Upper lobe of right lung (tissue), 1 donor: ENCODE measurements at regions not wholly inside any gene's neighbourhood (a gene's known extent, or its start where the extent isn't known, plus 50 kb on each side); places are given as distances from the start of the nearest gene placed in this dataset.
"Not testable (repeated sequence)": the region's sequence is repeated elsewhere in the genome, so short reads cannot be mapped to it uniquely, and the experiment has no call there.

Experiments used
- ATAC-seq: fragments of 200-7000 bp; cut with Tn5 transposase; one replicate; pipeline ENCODE4 v1.9.1; 2020; ENCODE audit warnings: mild to moderate bottlenecking, moderate library complexity
- DNase-seq: peaks from one replicate; pipeline ENCODE4 v3.0.0-alpha.2; 2020
- H3K27ac ChIP-seq: fragments of 200-600 bp; one replicate; pipeline ENCODE4 v1.8.0; 2022
- H3K27me3 ChIP-seq: fragments of 200-600 bp; one replicate; pipeline ENCODE4 v1.8.0; 2022; ENCODE audit warnings: mild to moderate bottlenecking
- H3K36me3 ChIP-seq: fragments of 200-600 bp; one replicate; pipeline ENCODE4 v1.8.0; 2022
- H3K4me1 ChIP-seq: fragments of 200-600 bp; one replicate; pipeline ENCODE4 v1.8.0; 2022
- H3K4me3 ChIP-seq: fragments of 200-600 bp; one replicate; pipeline ENCODE4 v1.8.0; 2022; ENCODE audit warnings: mild to moderate bottlenecking
- H3K9me3 ChIP-seq: fragments of 200-600 bp; one replicate; pipeline ENCODE4 v1.8.0; 2022
- intact Hi-C: fragments of 100-400 bp; cut with DNase I; formaldehyde crosslinking; loops from one replicate; pipeline ENCODE4 v1.11.0; 2022
- TF ChIP-seq, protein P1 (sequence below): fragments of 200-600 bp; IDR thresholded peaks from one replicate; pipeline ENCODE4 v1.8.0; 2022; ENCODE audit warnings: antibody characterized with exemption
- donor health status: DM: no; HTN: yes; CAD: no; lungs with severe emphysema.

DNA sequence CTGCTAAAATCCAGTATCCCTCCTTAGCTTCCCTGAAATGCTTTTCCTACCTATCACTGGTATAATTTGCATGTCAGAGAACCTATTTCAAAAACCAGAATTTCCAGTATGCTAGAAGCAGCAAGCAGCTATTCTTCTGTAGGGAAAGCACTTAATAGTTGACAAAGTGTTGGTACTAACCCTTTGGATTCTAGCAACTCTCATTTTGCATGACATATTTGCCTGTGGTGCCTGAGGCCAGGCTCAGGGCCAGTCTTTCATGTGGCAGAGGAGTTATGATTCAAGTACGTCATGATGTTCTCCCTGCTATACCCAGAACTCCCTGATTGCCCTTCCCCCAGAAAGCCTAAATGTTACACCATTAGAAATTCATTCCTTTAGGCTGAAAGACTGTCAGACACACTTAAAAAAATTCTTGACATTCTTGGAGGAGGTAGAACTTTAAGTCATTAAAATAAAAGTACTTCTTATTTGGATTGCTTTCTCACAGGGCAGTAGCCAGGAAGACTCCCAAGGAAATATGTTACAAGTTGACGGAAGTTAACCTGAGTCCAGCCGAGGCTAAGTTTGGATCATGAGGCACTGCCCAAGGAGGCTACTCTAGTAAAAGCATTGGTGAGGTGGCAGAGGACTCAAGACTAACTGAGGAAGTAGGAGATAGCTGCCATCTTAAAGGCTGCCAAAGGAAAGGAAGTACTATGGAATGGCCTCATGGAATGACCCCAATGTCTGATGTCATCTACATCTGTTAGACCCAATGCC lies 298.4 kb upstream of the SPAG17 start:
- Histone ChIP-seq H3K27ac (peak overlapping the region; percentile 18), H3K36me3 (no peaks in the 10 kb centered on the region), H3K9me3 (no peaks in the 10 kb centered on the region), H3K27me3 (no peaks in the 10 kb centered on the region), H3K4me3 (no peak overlapping the region), H3K4me1 (no peaks in the 10 kb centered on the region)
- TF ChIP-seq, protein P1, sequence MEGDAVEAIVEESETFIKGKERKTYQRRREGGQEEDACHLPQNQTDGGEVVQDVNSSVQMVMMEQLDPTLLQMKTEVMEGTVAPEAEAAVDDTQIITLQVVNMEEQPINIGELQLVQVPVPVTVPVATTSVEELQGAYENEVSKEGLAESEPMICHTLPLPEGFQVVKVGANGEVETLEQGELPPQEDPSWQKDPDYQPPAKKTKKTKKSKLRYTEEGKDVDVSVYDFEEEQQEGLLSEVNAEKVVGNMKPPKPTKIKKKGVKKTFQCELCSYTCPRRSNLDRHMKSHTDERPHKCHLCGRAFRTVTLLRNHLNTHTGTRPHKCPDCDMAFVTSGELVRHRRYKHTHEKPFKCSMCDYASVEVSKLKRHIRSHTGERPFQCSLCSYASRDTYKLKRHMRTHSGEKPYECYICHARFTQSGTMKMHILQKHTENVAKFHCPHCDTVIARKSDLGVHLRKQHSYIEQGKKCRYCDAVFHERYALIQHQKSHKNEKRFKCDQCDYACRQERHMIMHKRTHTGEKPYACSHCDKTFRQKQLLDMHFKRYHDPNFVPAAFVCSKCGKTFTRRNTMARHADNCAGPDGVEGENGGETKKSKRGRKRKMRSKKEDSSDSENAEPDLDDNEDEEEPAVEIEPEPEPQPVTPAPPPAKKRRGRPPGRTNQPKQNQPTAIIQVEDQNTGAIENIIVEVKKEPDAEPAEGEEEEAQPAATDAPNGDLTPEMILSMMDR = no peak
- no peak for DNase-seq
- intact Hi-C loops = no loop called here
- peak; percentile 90 for ATAC-seq

DNA sequence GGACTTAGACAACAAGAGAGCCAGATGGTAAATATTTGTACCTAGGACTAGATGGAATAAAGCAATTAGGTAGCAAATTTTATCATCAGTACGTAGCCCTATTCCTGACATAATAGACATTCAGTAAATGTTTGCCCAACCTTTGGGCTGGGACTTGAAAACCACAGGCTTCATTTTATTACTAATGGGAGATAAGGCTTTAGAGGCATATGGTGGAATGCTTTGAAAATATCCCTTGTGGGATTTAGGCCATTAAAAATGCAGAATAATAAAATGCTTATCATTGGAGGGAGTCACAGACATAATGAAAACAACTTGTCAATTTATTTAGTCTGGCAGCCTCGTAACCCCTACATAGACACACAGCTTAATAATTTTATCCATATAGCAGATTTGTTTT lies 296.1 kb upstream of the SPAG17 start:
- no peaks in the 10 kb centered on the region for H3K9me3 ChIP-seq
- H3K4me3 ChIP-seq = no peak overlapping the region
- no peak for DNase-seq
- no peak for ATAC-seq
- TF ChIP-seq, protein P1 = no peak
- H3K4me1 ChIP-seq = no peaks in the 10 kb centered on the region
- H3K27ac ChIP-seq = no peak overlapping the region
- no peaks in the 10 kb centered on the region for H3K36me3 ChIP-seq
- intact Hi-C loops = no loop called here
- no peaks in the 10 kb centered on the region for H3K27me3 ChIP-seq

DNA sequence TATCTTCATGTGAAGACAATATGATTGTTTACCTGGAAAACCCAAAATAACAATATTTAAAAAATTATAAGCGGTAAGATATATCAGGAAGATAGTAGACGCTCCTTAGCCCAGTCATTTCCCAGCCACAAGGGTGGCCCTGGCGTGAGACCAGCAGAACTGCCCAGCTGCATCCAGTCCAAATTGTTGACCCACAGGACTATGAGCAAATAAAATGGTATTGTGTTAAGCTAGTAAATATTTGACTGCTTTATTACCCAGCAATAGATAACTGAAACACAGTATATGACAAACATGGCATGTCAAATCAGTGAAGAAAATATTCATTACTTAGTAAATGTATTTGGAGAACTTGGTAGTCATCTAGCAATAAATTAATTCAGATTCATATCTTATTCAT lies 294.3 kb upstream of the SPAG17 start:
- Histone ChIP-seq H3K4me1 (no peaks in the 10 kb centered on the region), H3K27ac (no peak overlapping the region), H3K36me3 (no peaks in the 10 kb centered on the region), H3K27me3 (no peaks in the 10 kb centered on the region), H3K9me3 (no peaks in the 10 kb centered on the region), H3K4me3 (no peak overlapping the region)
- intact Hi-C loops = no loop called here
- DNase-seq (no peak), ATAC-seq (no peak)
- TF ChIP-seq, protein P1 = no peak

DNA sequence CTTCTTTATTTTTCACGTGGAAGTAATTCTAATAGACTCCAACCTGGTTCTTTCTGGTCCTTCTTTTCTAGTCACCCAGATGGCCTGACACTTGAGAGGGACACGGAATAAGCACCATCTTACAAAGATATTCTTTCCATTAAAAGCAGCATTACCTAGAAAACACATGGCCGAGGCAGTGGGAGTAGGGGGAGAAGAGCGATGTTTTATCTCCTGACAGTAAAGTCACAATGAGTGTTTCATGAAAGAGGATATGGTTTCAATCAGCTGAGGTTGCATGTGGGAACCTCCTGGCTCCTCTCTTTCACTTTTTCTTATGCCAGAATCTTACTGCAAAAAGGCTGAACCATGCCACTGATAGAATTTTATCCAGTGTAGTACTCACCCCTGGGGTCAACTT lies 288.8 kb upstream of the SPAG17 start:
- Histone ChIP-seq H3K27ac (no peak overlapping the region), H3K4me1 (no peaks in the 10 kb centered on the region), H3K9me3 (no peaks in the 10 kb centered on the region), H3K27me3 (no peaks in the 10 kb centered on the region), H3K36me3 (no peaks in the 10 kb centered on the region), H3K4me3 (no peak overlapping the region)
- ATAC-seq = no peak
- intact Hi-C loops = no loop called here
- no peak for DNase-seq
- TF ChIP-seq, protein P1 = no peak

DNA sequence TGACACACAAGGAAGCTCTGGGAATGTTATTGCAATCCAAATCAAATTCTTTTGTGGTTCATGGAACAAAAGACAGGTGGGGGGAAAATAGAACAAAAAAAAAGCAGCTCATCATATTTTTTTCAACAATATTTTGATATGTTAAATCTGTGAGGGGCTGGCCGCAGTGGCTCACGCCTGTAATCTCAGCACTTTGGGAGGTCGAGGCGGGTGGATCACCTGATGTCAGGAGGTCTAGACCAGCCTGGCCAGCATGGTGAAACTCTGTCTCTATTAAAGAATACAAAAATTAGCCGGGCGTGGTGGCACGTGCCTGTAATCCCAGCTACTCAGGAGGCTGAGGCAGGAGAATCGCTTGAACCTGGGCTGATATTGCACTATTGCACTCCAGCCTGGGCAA lies 279.4 kb upstream of the SPAG17 start:
- H3K9me3 ChIP-seq, intact Hi-C loops, H3K4me1 ChIP-seq, H3K27ac ChIP-seq, H3K27me3 ChIP-seq, ATAC-seq, H3K4me3 ChIP-seq, DNase-seq, H3K36me3 ChIP-seq: not testable (repeated sequence)

DNA sequence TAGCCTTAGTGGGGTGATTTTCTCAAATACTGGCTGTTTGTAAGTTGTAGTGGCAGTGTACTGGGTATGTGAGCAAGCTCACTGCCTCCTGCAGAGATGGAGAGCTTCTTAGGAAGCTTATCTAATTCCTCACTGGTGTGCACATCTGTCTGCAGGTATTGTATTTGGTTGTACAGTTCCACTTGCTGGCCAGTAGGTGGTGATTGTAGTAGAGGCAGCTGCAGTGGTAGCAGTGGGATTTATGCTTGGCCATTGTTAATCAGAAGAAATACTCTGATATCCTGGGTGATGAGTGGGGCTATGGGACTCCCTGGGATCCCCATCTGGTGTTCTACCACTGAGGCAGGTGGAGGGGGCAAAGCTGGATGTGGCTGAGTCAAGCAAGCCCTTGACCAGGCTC lies 276.1 kb upstream of the SPAG17 start:
- H3K36me3 ChIP-seq = no peaks in the 10 kb centered on the region
- H3K9me3 ChIP-seq = no peaks in the 10 kb centered on the region
- H3K27me3 ChIP-seq = no peaks in the 10 kb centered on the region
- no peaks in the 10 kb centered on the region for H3K4me1 ChIP-seq
- no peak overlapping the region for H3K27ac ChIP-seq
- ATAC-seq = peak; percentile 57
- DNase-seq = no peak
- intact Hi-C loops = no loop called here
- no peak overlapping the region for H3K4me3 ChIP-seq
- TF ChIP-seq, protein P1 = peak; percentile 22
